Hypothalamus (tissue), 51 donors: ENCODE measurements at regions not wholly inside any gene's neighbourhood (a gene's known extent, or its start where the extent isn't known, plus 50 kb on each side); places are given as distances from the start of the nearest gene placed in this dataset.
"Not testable (repeated sequence)": the region's sequence is repeated elsewhere in the genome, so short reads cannot be mapped to it uniquely, and the experiment has no call there.

Experiments
- DNase-seq, 51 donors: peaks; one replicate each; lab custom pipeline; 2025; lab: John Stamatoyannopoulos, UW

DNA sequence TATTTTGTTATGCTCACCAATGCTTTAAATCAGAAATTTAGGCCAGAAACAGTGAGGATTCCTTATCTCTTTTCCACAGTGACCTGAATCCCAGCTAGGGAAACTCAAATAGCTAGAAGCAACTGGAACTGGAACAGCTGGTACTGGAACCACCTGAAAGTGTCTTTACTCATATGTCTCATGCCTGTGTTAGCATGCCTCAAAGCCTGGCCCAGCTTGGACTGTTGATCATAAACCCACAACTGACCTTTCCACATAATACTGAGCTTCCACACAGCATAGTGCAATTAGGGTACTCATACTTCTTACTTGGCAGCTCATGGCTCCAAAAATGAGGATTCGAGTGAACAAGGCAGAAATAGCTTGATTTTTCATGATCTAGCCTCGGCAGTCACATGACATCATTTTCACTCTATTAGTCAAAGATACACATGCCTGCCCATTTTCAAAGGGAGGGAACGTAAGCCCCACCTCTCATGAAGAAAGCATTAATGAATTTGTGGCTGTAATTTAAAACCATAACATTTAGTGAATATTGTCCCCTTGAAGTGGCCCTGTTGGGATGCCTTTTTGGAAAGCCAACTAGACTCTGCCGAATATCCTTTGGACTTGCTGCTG lies 80.8 kb upstream of the ACSL1 start:
- no peak for DNase-seq

DNA sequence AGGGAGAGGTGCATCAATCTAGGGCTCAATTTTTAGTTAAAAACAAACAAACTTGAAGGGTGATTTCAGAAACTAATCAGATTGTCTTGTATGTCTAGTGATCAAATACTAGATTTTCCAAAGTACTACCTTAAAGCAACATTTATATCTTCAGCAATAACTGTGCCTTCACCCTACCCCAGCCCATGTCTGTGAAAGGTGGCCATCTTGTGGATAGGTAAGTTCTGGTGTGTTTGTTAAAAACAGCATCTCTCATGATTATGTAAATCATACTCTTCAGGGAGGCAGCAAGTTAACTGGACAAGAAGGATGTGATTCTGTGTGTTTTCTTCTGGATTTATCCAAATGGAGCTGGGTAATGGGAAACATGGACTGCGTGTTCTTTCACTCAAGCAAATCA lies 81.4 kb upstream of the ACSL1 start:
- DNase-seq = no peak

DNA sequence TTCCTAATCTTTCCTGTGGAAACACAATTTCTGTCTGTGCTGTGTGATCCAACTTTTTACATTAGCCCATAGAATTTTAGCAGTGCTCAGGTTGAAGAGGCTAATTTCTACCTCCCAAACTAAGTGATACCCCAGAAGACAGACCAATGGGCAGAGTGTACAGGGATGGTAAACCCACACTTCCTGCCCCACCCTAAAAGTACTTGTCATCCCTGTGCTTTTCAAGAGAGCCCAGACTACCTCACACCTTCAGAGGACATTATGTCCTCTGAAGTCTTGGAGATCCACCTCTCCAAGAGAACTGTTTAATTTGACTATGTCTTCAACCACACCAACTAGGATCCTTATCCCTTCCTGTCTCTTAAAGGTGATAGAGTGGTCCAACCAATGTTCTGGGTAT lies 82.0 kb upstream of the ACSL1 start:
- DNase-seq = no peak

DNA sequence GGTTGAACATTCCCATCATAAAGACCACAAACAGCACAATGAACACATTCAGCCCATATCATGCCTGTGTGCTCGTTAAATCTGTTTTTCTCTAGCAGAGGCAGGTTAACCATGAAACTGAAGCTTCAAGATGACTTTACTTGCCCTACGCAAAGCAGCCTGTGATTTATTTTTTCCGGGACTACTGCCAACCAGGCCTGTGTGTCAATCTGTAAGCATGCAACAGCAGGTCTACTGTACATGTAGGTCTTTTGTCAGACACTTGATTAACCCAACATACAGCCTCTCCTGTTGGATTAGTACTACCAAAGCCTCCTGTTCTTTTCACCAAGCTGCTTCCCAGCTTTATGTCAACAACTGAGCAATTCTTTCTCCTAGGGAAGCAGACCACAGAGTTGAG lies 85.5 kb upstream of the ACSL1 start:
- no peak for DNase-seq

DNA sequence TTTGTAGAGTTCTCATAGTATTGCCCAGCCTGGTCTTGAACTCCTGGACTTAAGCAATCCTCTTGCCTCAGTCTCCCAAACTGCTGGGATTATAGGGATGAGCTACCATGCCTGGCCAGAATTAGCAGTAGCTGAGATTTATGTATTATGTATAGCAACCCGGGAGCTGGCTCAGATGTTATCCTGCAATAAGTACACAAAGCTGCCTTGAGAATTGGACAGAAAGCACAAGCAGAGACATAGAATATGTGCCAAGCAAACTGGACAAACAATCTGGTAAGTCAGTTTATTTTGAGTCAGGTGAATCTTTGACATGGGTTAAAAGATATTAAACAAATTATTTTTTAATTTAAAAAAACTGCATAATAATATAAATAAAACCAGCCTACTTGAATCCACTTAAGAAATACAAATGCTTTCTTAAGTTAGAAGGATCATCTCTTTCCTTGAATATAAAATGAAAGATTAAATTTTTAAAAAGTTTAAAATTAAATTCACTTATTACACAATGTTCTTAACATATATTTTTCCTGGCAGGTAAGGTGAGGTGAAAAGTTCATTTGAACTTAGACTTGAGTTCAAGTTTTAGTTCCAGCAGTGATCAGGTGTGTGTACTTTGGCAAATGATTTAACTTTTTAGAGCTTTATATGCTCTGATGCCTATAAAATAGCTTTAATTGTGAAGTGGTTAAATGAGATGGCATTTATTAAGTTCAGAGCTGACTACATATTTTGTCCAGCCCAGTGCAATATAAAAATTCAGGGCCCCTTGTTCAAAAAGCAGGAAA lies 87.8 kb upstream of the ACSL1 start:
- no peak for DNase-seq

DNA sequence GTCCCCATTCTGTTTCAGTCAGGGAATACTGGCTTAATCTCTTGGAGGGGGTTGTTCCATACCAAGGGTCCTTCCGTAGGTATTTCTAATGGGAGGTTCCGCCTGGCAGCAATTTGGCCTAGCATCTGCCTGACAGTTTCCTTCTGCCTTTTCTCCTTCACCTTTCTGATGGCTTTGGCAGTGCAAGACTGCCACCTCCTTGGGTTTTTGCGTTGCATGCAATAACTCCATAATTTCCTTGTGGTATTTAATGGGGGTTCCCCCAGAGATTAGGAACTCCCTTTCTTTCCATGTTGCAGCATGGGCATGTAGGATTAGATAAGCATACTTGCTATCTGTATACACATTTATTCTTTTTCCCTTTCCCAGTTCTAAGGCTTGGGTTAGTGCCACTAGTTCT lies 93.0 kb upstream of the ACSL1 start:
- DNase-seq = not testable (repeated sequence)

DNA sequence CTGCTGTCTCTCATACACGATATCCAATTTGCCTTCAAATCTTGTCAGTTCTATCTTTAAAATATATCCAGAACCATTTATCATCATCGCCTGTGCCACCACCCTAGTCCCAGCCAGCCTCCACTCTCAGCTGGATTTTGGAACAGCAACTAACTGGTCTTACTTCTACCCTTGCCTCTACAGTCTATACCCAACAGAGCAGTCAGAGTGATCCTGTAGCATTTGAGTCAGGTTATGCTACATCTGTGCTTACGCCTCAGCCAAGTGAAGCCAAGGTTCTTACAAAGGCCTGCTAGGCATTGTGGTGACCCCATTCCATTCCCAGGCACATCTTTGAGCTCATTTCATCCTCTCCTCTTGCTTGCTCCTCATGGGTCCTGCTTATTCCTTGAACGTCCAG lies 95.7 kb upstream of the ACSL1 start:
- no peak for DNase-seq

DNA sequence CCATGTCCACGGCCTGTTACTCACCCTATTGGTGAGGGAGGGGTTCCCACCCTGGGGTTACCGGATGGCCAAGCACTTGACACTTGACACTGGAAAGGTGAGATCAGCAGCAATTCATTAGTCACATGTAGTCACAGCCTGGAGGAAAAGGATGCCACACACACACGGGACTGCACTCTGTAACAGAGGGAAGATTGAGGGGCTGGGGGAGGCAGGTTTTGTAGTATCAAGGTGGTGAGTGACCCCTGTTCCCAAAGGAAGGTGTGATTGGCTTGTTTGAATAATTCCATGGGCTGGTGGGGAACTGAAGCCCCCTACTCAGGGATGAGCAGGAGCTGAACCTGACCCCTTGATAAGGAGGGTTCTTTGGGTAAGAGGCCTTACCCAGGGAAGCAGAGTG lies 96.0 kb upstream of the HELT start:
- no peak for DNase-seq

DNA sequence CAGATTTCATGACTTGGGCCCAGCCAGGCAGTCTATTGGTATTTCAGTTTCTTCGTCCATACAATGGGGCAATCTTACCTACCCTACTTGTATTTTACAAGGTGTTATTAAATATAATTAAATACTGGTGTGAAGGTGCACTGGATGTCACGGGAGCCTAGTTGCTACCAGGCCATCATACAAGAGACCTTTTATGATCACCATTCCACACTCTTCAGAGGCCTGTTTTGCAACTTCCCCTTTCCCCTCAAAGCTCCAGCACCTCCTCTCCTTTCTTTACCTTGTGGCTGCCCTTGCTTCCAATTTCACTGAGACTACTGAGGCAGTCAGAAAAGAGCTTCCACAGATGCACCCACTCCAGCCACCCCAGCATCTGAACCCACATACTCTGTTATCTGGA lies 93.8 kb upstream of the HELT start:
- DNase-seq = no peak

DNA sequence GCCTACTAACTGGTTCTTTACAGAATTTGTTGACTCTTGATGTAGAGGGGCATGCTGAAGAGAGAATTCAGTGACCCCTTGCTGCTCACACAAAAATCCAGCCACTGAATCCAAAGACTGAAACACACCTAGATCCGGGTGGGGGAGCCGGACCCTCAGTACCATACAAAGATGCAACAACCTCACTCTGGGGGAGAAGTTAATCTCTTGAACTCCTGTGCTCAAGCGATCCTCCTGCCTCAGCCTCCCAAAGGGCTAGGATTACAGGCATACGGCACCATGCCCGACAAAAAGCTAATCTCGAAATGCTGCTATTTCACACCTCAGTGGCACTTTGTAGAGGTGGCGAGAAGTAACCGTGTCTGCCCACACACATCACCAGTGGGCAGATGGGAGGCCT lies 88.8 kb upstream of the HELT start:
- no peak for DNase-seq

DNA sequence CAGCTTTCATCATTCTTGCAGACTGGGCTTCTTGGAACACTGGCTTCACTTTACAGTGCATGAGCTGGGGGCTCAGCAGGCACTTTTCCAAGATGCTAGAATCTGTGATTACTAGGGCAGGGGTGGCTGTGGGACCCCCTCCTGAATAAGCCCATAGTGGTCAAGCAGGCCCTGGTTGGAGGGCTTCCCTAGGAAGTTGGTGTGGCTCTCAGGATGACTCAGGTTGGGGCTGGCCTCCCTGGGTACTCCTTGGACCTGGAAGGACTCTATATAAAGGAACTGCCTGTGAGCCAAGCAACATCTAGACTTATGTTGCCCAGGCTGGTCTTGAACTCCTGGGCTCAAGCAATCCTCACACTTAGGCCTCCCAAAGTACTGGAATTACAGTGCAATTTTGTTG lies 88.3 kb upstream of the HELT start:
- no peak for DNase-seq

DNA sequence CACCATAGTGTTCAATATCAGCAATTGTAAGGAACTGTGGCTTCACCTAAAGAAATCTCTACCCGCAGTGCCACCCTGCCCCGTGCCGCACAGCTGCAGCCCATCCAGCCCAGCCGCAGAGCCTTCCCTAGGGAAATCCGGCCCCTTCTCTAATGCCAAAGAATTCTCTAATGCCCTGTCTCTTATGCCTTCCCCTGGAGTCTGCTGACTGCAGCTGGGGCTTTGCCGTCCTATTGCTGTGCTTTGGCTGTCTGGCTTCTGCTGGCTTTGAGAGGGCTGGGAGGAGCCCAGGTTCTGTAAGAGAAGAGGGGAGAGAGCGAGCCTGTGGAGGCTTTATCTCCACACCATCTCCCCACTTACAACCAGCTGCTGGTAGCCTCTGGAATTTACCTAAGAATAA lies 85.9 kb upstream of the HELT start:
- no peak for DNase-seq

DNA sequence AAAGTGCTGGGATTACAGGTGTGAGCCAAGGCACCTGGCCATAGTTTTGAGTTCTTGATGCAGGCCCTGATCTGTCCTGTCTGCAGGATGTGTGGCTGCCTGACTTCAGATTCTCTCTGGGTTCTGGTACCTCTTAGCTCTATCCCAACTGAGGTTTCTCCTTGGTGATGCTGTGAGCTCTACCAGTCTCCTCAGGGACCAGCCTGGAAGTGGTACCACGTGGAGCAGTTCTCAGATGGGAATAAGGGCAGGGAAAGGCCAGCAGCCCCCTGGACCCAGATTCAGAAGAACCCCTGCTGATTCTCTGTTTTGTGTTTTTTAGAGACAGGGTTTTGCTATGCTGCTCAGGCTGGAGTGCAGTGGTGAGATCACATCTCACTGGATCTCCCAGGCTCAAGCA lies 85.0 kb upstream of the HELT start:
- DNase-seq = no peak

DNA sequence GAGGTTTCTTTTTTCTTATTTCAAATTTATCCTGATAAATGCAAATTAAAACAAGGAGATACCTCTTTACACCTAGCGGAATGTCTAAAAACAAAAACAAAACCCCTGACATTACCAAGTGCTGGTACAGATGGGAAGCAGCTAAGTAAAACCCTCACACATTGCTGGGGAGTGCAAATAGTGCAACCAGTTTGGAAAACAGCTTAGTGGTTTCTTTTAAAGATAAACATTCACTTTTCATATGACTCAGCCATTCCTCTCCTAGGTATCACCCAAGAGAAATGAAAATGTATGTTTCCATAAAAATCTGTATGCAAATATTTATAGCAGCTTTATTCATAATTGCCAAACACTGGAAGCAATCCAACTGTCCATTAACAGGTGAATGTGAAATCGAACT lies 84.1 kb upstream of the HELT start:
- DNase-seq = no peak

DNA sequence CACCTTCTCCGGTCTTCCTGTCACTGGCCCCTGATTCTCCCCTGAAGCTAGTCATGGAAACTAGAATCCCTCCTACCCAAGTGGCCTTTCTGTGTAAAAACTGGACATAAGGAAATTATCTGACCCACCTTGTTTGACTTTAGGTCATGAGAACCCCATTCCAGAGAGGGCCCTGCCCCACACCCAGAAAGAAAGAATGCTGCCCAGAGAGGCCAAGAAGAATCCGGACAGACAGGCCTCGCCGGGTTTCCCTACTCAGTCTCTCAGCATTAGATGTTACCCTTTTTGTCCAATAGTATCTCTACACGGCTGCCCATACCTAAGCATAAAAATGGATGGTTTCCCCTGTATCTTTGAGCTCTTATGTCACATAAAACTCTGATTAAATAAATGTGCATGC lies 83.3 kb upstream of the HELT start:
- no peak for DNase-seq

DNA sequence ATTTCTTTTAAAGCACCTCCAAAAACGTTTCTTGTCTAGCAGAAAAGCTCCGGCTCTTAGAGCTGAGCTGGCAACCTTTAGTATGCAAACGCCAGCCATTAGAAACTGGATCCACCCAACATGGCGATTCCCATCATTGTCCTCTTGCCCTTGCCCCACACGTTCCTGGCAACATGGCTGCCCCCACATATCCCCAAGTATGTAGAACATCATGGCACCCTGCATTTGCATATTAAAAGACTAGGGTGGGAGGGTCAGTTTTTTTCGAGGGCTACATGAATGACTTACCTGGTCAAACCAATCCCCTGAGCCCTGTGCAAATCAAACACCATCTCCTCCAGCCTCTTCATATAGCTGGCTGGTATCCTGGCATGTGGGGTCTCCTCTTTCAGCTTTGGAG lies 82.2 kb upstream of the HELT start:
- no peak for DNase-seq

DNA sequence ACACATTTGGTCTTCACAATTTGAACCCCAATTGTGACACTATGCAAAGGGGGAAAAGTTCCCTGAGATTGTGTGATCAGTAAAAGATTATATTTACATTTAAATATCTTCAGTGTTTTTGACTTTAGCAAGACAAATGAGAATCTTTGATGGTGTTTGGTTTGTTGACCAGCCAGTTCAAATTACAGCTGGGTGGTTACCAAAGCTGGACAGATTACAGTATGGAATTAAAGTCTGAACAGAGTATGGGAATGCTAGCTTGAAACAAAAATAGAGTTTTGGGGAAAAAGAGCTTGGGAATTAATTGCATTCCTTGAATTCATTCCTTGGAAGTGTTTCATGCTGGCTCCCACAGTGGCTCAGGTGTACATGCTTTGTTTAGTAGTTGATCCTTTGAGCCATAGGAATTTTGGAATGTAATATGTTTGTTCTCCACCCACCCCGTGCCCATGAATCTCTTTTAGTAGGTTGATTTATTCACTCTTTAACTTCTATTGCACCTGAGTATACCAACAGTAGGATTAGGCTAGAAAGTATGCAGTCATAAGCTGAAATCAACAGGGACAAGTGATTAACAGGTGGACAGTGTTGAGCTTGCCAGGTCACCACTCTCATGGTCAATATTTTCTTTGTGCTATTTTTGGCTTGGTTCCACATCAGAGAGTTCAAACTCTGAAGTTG lies 81.1 kb upstream of the HELT start:
- no peak for DNase-seq

DNA sequence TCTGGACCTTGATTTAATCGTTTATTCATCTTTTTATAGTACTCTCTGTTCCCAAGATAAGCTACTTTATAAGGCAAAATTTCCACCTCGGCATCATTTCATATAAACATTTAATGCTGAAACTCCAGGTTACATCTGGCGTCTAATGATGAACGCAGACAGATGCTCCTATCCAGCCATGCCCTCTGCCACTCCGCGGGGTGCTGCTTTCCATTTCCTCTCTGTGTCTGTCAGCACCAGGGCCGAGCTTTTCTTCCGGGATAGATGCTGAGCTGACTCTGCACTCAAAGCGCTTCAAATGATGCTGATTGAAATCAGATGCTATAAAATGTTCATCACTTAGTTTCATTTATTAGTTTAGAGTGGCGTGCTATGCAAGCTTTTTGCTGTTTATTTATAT lies 80.5 kb upstream of the HELT start:
- DNase-seq = no peak

DNA sequence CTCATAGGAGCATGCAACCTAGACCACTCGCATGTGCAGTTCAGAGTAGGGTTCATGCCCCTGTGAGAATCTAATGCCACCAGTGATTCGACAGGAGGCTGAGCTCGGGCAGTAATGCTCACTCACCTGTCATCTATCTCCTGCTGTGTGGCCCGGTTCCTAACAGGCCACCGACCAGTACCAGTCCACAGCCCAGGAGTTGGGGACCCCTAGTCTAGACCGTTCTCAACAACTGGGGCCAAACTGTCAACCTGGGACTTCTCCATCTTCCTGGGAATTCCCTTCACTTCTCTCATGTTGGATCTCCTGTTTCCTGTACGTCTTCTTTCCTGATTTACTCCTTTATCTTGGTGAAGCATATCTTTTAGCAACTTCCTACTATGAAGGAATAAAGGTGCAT lies 79.4 kb upstream of the HELT start:
- no peak for DNase-seq

DNA sequence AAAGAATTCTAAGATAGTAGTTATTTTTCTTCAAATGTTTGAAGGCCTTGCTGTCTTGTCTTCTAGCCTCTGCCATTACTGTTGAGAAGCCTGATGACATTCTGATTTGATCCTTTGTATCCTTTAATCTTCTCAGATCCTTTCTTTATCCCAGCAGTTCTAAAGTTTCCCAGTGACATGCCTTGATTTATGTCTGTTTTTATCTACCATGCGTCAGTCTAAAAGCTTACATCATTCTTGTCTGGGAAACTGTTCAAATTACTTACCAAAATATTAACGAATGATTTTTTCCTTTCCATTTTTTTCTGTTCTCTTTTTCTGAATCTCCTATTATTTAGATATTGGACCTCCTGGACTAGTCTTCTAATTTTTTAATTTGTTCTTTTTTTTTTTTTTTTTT lies 78.3 kb upstream of the HELT start:
- DNase-seq = no peak

DNA sequence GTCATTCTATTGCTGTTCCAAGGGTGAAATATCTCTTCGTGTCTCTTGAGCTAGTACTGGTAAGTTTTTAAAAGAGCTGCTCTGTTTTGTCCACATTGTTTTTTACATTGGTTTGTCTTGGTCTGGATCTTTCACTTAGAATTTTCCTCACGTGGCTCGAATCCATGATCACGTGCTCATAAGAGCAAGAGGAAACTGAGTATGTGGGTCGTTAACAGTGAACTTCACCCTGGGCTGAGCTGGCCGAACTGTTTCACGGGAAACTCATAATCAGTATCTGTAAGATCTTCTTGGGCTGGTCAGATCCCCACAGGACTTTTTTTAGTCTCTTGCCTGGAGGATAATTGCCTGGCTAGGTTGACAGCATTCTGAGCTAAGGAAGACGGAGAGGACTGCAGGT lies 77.8 kb upstream of the HELT start:
- DNase-seq = no peak

DNA sequence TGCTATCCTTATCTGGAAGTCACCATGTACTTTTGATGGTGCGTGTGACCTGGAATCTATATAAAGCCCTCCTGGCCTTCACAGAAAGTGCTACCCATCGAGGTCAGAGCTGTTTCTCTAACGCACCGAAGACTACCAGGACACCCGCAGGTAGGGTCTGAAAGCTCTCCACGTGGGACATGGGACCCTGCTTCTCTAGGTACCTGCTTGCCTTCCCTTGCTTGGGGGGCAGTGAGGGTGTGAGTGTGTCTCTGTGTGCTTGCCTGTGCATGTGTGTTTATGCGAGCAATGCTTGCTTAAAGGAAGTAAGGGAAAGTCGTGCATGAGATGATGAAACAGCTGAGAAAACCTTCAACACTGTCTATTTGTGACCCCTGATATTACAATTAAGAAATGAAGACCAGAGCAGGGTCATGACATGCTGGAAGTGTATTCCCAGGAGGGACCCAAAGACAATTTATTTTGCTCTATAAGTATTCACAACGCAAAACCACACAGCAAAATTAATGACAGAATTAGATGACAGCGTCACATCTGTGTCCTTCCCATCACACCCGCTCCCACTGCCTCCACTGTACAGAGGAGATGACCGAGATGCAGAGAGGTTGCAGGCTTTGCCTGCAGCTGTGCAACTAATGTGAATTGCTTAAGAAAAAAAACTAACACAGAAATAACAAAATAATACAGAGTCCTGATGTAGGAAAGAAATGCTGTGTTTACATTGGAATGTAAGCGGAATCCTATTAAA lies 76.4 kb upstream of the HELT start:
- no peak for DNase-seq
